Rectal smooth muscle tissue (tissue), 1 donor: ENCODE measurements at regions not wholly inside any gene's neighbourhood (a gene's known extent, or its start where the extent isn't known, plus 50 kb on each side); places are given as distances from the start of the nearest gene placed in this dataset.

Experiments
- H3K27ac ChIP-seq: one replicate; pipeline ENCODE4 v1.7.0; 2013; ENCODE audit warnings: low read depth, low read length, inconsistent platforms
- H3K27me3 ChIP-seq: one replicate; pipeline ENCODE4 v1.7.0; 2013; ENCODE audit warnings: low read length; ENCODE audit not compliant: control insufficient read depth, insufficient read depth
- H3K36me3 ChIP-seq: one replicate; pipeline ENCODE4 v1.7.0; 2013; ENCODE audit warnings: low read length; ENCODE audit not compliant: control insufficient read depth, insufficient read depth
- H3K4me1 ChIP-seq: one replicate; pipeline ENCODE4 v1.7.0; 2013; ENCODE audit warnings: low read length; ENCODE audit not compliant: control insufficient read depth, insufficient read depth
- H3K4me3 ChIP-seq: one replicate; pipeline ENCODE4 v1.7.0; 2013; ENCODE audit warnings: low read length
- H3K9ac ChIP-seq: one replicate; pipeline ENCODE4 v1.7.0; 2013; ENCODE audit warnings: low read length

DNA sequence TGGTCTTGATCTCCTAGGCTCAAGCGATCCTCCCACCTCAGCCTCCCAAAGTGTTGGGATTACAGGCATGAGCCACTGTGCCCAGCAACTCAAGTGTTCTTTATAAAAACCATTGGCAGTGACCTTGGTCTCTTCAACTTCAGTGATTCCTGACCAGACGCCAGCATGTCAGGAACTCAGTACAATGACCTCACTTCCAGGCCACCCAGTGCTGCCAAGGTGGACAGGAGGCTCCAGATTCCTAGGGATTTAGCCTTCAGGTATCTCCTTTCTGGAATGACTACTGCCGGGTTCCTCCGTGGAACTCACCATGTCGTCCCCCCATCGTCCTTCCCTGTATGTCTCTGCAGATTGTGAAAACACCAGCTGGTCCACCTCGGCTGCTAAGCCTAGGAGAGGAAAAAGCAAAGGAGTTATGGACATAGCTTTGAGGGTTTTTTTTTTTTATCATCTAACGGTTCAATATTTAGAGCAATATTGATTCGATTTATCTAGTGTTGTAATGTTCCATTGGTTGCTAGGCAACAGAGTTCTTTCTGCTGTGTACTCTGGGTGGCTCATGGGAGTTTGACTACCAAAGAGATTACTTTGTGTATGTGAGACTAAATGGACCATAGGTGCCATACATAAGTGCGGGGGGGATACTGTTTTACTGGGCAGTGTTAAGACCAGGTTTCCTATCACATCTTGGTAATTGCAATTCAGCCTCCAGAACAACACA, 425.8 kb upstream of the AUTS2 start:
- Histone ChIP-seq H3K9ac (no peak overlapping the region), H3K27ac (no peak overlapping the region), H3K4me1 (peaks cover 9% of the 10 kb centered on the region), H3K36me3 (no peaks in the 10 kb centered on the region), H3K4me3 (no peak overlapping the region), H3K27me3 (no peaks in the 10 kb centered on the region)

DNA sequence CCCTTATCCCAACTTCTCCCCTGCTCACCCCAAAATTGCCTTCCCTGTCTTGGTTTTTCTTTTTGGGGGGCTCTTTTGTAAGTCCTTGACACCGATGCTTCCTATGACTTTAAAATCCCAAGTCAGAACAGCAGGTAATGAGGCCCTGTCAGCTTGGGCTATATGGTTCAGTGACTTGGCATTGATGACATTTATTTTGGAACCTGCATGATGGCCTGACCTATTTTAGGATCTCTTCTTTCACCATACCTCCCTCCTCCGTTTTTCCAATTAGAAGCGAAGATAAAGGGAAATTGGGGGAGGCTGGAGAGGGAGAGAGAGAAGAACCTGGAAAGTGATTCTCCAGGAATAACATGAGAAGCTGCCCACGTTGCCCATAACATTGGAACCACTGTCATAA, 424.9 kb upstream of the AUTS2 start:
- H3K27me3 ChIP-seq: no peaks in the 10 kb centered on the region

DNA sequence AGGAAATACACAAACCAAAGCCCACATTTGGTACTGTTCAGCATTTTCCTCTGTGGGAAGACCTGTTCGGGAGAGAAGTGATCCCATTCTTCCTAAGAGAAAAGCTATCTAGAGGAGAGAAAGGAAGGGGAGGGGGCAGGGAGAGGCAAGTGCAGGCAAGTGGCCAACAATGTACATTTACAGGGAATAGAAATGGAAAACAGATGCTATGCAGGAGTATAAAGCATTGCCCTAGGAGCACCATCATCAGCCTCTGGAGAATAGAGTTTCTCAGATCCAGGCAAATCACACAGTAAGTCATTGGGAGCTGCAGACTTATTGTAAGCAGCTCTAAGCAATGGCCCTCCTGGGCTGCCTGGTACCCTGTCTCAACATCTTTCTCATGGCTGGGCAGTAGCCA, 424.4 kb upstream of the AUTS2 start:
- no peak overlapping the region for H3K9ac ChIP-seq
- H3K4me1 ChIP-seq: peaks cover 13% of the 10 kb centered on the region
- H3K4me3 ChIP-seq: no peak overlapping the region
- H3K36me3 ChIP-seq: no peaks in the 10 kb centered on the region
- H3K27me3 ChIP-seq: no peaks in the 10 kb centered on the region
- H3K27ac ChIP-seq: no peak overlapping the region

More for the DNA sequence above, 424.9 kb upstream of the AUTS2 start:
- Histone ChIP-seq H3K4me1 (peaks cover 13% of the 10 kb centered on the region), H3K9ac (no peak overlapping the region), H3K4me3 (no peak overlapping the region), H3K36me3 (no peaks in the 10 kb centered on the region), H3K27ac (no peak overlapping the region)

DNA sequence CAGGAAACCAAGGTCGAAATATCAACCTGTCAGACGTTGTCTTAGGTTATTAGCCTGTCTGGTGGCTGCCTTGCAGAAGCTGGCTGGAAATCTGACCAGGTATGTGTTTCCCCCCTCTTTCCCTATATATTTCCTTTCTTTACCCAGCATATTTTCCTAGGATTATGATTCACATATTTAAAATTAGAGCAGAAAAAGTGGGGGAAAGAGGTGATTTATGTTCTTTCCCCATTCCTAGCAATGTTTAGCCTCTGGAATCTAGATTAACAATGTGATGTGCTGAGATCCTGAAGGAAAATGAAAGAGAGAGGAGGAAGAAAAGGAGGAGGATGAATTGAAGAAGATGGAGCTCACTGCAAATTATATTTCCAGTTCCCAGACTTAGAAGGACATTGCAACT, 421.4 kb upstream of the AUTS2 start:
- Histone ChIP-seq H3K36me3 (no peaks in the 10 kb centered on the region), H3K9ac (no peak overlapping the region), H3K27ac (no peak overlapping the region), H3K4me1 (peaks cover 13% of the 10 kb centered on the region), H3K27me3 (no peaks in the 10 kb centered on the region), H3K4me3 (no peak overlapping the region)

DNA sequence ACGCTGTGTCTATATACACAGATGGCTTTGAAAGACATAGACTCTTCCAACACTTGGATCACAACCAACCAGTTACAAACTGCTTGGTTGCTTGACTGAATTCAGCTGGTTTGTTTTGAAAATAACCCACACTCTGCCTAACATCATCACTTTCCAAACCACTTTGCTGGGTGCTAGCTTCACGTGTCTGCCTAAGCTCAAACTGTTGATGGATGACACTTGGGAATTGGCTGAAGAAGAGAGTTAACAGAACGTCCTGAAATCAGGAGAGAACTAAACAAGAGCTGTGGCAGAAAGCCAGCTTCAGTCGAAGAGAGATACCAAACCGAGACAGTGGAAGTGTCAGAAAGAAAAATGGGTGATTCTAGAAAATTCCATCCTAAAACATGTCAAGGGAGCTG, 420.8 kb upstream of the AUTS2 start:
- H3K4me1 ChIP-seq: peaks cover 13% of the 10 kb centered on the region
- H3K27me3 ChIP-seq: no peaks in the 10 kb centered on the region
- peak overlapping the region; percentile 45 for H3K27ac ChIP-seq
- no peak overlapping the region for H3K9ac ChIP-seq
- peak overlapping the region; percentile 27 for H3K4me3 ChIP-seq
- H3K36me3 ChIP-seq: no peaks in the 10 kb centered on the region

DNA sequence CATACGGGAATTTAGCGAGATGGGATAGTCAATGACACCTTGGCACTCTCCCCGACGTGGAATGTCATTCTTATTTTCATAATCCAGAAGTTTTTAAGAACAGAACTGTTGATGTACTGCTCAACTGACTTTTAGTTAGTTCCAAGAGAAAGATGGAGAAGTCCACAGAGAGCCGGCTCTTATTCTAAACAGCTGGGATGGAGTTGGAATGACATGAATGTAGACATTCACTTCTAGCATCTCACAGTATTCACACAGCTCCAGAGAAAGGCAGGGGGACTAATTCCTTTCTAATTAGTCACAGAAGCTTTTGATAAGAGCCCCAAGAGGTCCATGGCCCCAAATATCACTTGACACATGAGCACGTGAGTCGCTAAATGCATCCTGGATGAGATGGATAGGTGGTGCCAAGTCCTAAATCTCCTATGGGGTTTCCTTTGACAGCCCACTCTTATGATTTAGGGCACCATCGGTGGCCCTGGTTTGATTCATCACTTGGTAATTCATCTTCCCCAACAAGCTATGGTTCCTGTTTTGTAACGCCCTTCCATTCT, 420.3 kb upstream of the AUTS2 start:
- Histone ChIP-seq H3K4me3 (peak overlapping the region; percentile 27), H3K4me1 (peaks cover 13% of the 10 kb centered on the region), H3K36me3 (no peaks in the 10 kb centered on the region), H3K27ac (peak overlapping the region; percentile 45), H3K9ac (no peak overlapping the region), H3K27me3 (no peaks in the 10 kb centered on the region)

DNA sequence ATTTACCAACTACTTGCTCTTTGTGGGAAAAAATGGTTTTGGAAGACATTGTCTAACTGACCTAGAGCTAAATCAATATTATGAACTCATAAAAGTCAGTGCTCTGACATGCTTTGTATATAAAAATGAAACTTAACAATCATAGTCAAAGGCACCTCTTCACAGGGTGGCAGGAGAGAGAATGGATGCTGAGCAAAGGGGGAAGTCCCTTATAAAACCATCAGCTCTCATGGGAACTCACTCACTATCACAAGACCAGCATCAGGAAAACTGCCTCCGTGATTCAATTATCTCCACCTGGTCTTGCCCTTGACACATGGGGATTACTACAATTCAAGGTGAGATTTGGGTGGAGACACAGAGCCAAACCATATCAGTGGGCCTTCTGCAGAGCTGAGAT, 417.6 kb upstream of the AUTS2 start:
- Histone ChIP-seq H3K27ac (no peak overlapping the region), H3K4me3 (no peak overlapping the region), H3K9ac (no peak overlapping the region), H3K4me1 (peaks cover 13% of the 10 kb centered on the region), H3K36me3 (no peaks in the 10 kb centered on the region), H3K27me3 (no peaks in the 10 kb centered on the region)

DNA sequence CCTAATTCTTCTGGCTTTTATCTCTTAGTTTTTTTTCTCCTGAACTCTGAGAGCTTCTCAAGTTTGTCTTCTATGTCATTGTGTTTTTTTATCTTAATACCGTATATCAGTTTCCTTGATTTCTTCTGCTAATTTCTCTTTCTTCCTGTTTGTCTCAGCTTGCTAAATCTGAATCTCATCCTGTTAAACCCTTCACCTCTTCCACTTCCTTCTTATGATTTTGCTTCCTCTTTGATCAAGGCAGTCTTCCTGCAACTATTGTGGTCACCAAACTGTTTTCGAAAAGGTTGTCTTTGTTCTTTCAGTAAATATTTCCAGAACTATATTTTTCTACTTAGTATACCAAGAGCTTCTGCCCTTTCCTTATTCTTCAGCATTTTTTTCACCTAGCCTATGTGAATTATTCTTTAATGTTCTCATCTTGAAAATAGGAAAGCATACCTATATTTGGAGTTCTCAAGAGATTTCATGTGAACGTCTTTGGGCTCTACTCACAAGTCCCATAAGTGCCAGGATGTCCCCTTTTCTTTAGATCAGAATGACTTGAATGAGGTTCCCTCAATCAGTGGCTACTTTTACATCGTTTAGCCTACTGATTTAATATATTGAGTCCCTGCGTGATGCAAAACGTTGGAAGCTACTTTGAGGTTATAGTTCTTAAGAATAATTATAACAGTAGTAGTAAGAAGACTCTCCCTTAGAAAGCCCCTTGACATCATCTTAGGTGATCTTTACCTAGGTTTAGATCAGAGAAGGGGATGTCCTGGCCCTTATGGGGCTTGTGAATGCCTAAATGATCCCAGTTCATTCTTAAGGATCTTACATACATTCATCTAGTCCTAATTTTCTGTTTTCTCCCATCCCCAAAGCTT, 415.4 kb upstream of the AUTS2 start:
- peaks cover under 1% of the 10 kb centered on the region for H3K4me1 ChIP-seq
- H3K27ac ChIP-seq: no peak overlapping the region
- no peaks in the 10 kb centered on the region for H3K36me3 ChIP-seq
- H3K27me3 ChIP-seq: no peaks in the 10 kb centered on the region
- H3K9ac ChIP-seq: no peak overlapping the region
- H3K4me3 ChIP-seq: no peak overlapping the region

DNA sequence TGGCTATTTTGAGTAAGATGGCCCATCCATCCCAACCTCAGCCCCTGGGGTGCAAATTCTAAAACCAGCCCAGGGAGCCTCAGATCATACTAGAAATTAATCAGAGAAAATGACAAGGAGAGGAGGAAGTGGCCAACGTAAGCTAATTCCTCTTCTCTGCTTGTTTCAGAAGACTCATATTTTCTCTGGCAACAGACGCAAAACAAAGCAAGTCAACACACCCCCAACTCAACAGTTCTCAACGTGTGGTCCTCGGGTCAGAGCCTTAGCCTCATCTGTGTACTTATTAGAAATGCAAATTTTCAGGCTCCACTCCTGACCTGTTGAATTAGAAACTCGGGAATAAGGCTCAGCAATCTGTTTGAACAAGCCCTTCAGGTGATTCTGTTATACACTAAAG, 413.9 kb upstream of the AUTS2 start:
- Histone ChIP-seq H3K27ac (no peak overlapping the region), H3K9ac (no peak overlapping the region), H3K27me3 (no peaks in the 10 kb centered on the region), H3K4me3 (no peak overlapping the region), H3K36me3 (no peaks in the 10 kb centered on the region), H3K4me1 (no peaks in the 10 kb centered on the region)

DNA sequence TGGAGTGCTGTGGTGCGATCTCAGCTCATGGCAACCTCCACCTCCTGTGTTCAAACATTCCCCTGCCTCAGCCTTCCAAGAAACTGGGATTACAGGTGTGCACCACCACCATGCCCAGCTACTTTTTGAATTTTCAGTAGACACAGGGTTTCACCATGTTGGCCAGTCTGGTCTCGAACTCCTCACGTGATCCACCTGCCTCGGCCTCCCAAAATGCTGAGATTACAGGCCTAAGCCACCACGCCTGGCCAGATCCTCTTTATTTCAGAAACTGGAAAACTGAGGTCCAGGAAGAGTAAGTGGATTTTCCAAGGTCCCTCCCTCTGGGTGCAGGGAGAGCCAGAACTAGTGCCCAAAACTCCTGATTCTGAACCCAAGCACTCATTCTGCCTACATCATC, 413.1 kb upstream of the AUTS2 start:
- Histone ChIP-seq H3K4me1 (no peaks in the 10 kb centered on the region), H3K4me3 (no peak overlapping the region), H3K27ac (no peak overlapping the region)

DNA sequence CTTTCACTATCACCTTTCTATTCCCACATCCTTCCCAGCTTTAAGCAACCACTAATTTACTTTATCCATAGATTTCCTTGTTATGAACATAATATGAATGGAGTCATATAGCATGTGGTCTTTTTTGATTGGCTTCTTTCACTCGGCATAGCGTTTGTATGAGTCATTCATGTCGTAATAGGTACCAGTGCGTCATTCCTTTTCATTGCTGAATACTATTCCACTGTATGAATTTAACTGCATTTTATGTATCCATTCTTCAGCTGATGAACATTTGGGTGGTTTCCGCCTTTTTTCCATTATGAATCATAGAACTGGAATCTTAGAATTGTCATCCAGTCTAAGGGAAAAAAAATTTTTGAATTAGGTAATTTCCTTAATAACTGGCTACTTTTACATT, 411.3 kb upstream of the AUTS2 start:
- H3K36me3 ChIP-seq: no peaks in the 10 kb centered on the region
- H3K27me3 ChIP-seq: no peaks in the 10 kb centered on the region
- no peak overlapping the region for H3K9ac ChIP-seq
- H3K27ac ChIP-seq: no peak overlapping the region
- no peak overlapping the region for H3K4me3 ChIP-seq
- no peaks in the 10 kb centered on the region for H3K4me1 ChIP-seq

More for the DNA sequence above, 413.1 kb upstream of the AUTS2 start:
- no peaks in the 10 kb centered on the region for H3K36me3 ChIP-seq
- H3K9ac ChIP-seq: no peak overlapping the region
- no peaks in the 10 kb centered on the region for H3K27me3 ChIP-seq

DNA sequence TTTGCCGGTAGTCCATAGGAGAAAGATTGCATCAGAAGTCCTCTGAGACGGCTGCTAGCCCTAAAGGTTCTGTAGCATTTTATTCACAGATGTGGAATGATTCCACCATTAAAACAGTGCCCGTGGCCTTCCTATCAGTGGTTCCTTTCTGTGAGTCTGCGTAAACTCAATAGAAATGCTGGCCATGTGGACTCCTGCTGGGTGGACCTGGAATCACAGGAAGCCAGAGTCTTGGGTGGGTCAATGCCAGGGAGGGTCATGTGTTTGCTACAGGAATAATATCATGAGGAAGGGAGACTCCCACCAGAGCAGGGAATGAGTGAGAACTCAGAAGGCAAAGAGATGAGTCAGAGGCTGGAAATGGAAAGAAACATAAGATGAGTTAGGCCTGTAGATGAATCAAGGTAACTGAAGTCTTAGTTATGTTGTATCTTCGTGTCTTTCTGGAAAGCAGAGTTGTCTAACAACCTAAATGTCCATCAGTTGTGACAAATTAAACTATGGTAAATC, 410.4 kb upstream of the AUTS2 start:
- H3K4me3 ChIP-seq: no peak overlapping the region
- no peaks in the 10 kb centered on the region for H3K36me3 ChIP-seq
- no peaks in the 10 kb centered on the region for H3K27me3 ChIP-seq
- no peak overlapping the region for H3K27ac ChIP-seq
- H3K4me1 ChIP-seq: no peaks in the 10 kb centered on the region
- H3K9ac ChIP-seq: no peak overlapping the region
